ENCODE measurements at regions not wholly inside any gene's neighbourhood (a gene's known extent, or its start where the extent isn't known, plus 50 kb on each side); places are given as distances from the start of the nearest gene placed in this dataset.

GRCh38 chr2:34126279-34126678 is 527.2 kb upstream of the FAM98A start:
- no peak overlapping the region for H3K4me3 ChIP-seq (ENCODE audit: low read depth, low read length)
- no peak for TF ChIP-seq MAX (IDR thresholded peaks at IDR 0.05; ENCODE audit: low read depth, low read length)
- TF ChIP-seq POLR2A (IDR thresholded peaks at IDR 0.05; ENCODE audit: extremely low read depth, insufficient read length), result no peak
- no peak for TF ChIP-seq CTCF (IDR thresholded peaks at IDR 0.05; ENCODE audit: low read depth, low read length)
- no peak for TF ChIP-seq MYC (IDR thresholded peaks at IDR 0.05; ENCODE audit: low read depth, low read length)
- DNase-seq (ENCODE audit: low read depth), result no peak

- TF ChIP-seq POLR2A (IDR thresholded peaks at IDR 0.05; ENCODE audit: extremely low read depth, insufficient read length), result no peak
- DNase-seq (ENCODE audit: low read depth), result no peak
- no peak overlapping the region for H3K4me3 ChIP-seq (ENCODE audit: low read depth, low read length)
Observed at GRCh38 chr2:34123996-34124785, 525.1 kb upstream of the FAM98A start.

- no peak for TF ChIP-seq POLR2A (IDR thresholded peaks at IDR 0.05; ENCODE audit: extremely low read depth, insufficient read length)
- TF ChIP-seq MYC (IDR thresholded peaks at IDR 0.05; ENCODE audit: low read depth, low read length), result no peak
- no peak for TF ChIP-seq CTCF (IDR thresholded peaks at IDR 0.05; ENCODE audit: low read depth, low read length)
- TF ChIP-seq MAX (IDR thresholded peaks at IDR 0.05; ENCODE audit: low read depth, low read length), result no peak
- no peak overlapping the region for H3K4me3 ChIP-seq (ENCODE audit: low read depth, low read length)
- DNase-seq (ENCODE audit: low read depth), result peak; percentile 6
Observed at GRCh38 chr2:34121076-34121475, 522.0 kb upstream of the FAM98A start.

- TF ChIP-seq MAX (IDR thresholded peaks at IDR 0.05; ENCODE audit: low read depth, low read length), result no peak
- TF ChIP-seq POLR2A (IDR thresholded peaks at IDR 0.05; ENCODE audit: extremely low read depth, insufficient read length), result no peak
- TF ChIP-seq CTCF (IDR thresholded peaks at IDR 0.05; ENCODE audit: low read depth, low read length), result no peak
- H3K4me3 ChIP-seq (ENCODE audit: low read depth, low read length), result no peak overlapping the region
- DNase-seq (ENCODE audit: low read depth), result no peak
Observed at GRCh38 chr2:34115076-34115475, 516.0 kb upstream of the FAM98A start.

GRCh38 chr2:34112161-34112560 is 513.1 kb upstream of the FAM98A start:
- DNase-seq (ENCODE audit: low read depth), result no peak
- no peak overlapping the region for H3K4me3 ChIP-seq (ENCODE audit: low read depth, low read length)
- TF ChIP-seq MAX (IDR thresholded peaks at IDR 0.05; ENCODE audit: low read depth, low read length) (no peak), POLR2A (IDR thresholded peaks at IDR 0.05; ENCODE audit: extremely low read depth, insufficient read length) (no peak), MYC (IDR thresholded peaks at IDR 0.05; ENCODE audit: low read depth, low read length) (no peak), CTCF (IDR thresholded peaks at IDR 0.05; ENCODE audit: low read depth, low read length) (no peak)

- DNase-seq (ENCODE audit: low read depth), result no peak
- H3K4me3 ChIP-seq (ENCODE audit: low read depth, low read length), result no peak overlapping the region
- TF ChIP-seq POLR2A (IDR thresholded peaks at IDR 0.05; ENCODE audit: extremely low read depth, insufficient read length) (no peak), MAX (IDR thresholded peaks at IDR 0.05; ENCODE audit: low read depth, low read length) (no peak), MYC (IDR thresholded peaks at IDR 0.05; ENCODE audit: low read depth, low read length) (no peak), CTCF (IDR thresholded peaks at IDR 0.05; ENCODE audit: low read depth, low read length) (no peak)
Observed at GRCh38 chr2:34110392-34110791, 511.3 kb upstream of the FAM98A start.
